Suppressor macrophage treated with lipopolysaccharide for 1 hour (primary cell): ENCODE measurements at regions not wholly inside any gene's neighbourhood (a gene's known extent, or its start where the extent isn't known, plus 50 kb on each side); places are given as distances from the start of the nearest gene placed in this dataset.

Source experiments
- DNase-seq, 3 donors: peaks; one replicate each; pipeline ENCODE4 v3.0.0-alpha.2; 2020 to 2022

DNA sequence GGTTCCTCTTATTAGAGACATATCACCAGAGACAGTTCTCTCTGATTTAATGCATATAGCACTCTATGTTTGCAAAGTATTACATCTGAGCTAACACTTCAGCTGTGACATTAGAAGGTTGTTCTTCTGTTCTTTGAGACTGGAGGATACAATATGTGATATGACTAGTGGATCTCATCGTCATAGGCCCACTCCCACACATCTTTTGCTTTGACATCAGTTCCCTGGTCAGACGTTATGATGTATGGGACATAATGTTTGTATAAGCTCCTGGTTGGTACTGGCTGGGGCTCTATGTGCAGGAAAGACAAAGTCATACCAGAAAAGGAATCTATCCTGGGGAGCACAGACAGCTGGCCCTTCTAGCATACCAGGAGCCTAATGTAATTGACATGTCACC lies 57.7 kb upstream of the MAML3 start:
- DNase-seq = no peak

DNA sequence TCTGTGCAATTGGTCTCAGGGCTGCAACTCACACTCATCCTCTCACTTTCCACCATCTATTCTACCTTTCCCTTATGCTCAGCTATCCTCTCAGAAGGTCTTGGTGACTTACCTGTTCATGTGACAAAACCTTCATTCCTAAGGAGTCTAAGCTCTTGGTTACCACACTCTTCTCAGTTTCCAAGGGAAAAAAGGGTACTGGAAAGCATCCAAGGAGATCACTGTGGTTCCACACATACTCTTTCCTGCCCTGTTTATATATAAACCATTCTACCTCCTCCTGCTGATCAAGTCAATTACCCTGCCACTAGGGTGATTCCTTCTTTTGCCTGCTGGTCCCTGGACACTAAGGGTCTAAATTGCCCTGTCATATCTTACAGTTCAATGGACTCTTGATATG lies 57.2 kb upstream of the MAML3 start:
- no peak for DNase-seq

DNA sequence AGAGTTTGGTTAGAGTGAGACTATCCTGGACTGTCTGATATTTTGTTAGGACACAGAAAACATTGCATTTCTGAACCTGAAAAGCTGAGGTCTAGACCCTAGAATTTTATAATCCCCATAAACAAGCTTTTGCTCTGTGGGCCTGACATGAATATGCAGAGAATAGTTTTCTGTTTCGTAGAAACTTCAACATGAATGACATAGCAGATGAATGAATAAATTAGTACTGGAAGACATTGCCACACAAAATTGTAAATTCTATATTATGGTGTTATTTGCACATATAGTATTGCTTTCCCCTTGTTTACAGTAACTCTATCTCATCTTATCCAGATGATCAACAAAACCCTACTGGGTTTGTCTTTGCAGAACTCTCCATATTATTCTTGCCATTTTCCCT lies 54.9 kb upstream of the MAML3 start:
- no peak for DNase-seq
